GM12878 (cell line): ENCODE measurements at regions not wholly inside any gene's neighbourhood (a gene's known extent, or its start where the extent isn't known, plus 50 kb on each side); places are given as distances from the start of the nearest gene placed in this dataset.

Source experiments
- ATAC-seq: fragments of 200-7000 bp; cut with Tn5 transposase; 3 replicates; pipeline ENCODE4 v1.9.1; 2020; ENCODE audit warnings: mild to moderate bottlenecking, moderate library complexity
- BruUV-seq: library from RNA; stranded (reverse); fragments of 400-500 nt; replicated peaks from 2 replicates; lab custom pipeline; 2021; lab: Mats Ljungman, UMichigan
- CTCF ChIA-PET: fragments of 300-600 bp; sonication (Branson Sonifier 250); formaldehyde crosslinking; extraction: SDS; loops from one replicate; lab custom pipeline; 2021; ENCODE audit warnings: inconsistent platforms; lab: Yijun Ruan, JAX
- POLR2A ChIA-PET: fragments of 350-600 bp; formaldehyde crosslinking; extraction: SDS; loops from one replicate; lab custom pipeline; 2021; ENCODE audit warnings: inconsistent platforms; lab: Charles Lee
- RAD21 ChIA-PET: fragments of 300-600 bp; sonication (Branson Sonifier 250); formaldehyde crosslinking; loops from one replicate; lab custom pipeline; 2023; ENCODE audit warnings: antibody characterized with exemption; ENCODE audit not compliant: unreplicated experiment; lab: Charles Lee
- SMC1A ChIA-PET: fragments of 300-600 bp; sonication (Branson Sonifier 250); formaldehyde crosslinking; loops from one replicate; lab custom pipeline; 2023; ENCODE audit not compliant: unreplicated experiment, uncharacterized antibody; lab: Charles Lee
- DNase-seq: peaks from one replicate; pipeline ENCODE4 v3.0.0-alpha.2; 2011; ENCODE audit warnings: low read depth, low spot score
- FAIRE-seq: peaks from 3 replicates; lab custom pipeline; 2011; peaks lifted over from hg19 to GRCh38; lab: Jason Lieb, UNC
- H2AFZ ChIP-seq: 2 replicates; pipeline ENCODE4 v1.6.0; 2011; ENCODE audit warnings: low read depth, low read length, control low read depth; ENCODE audit not compliant: control insufficient read depth
- H3K27ac ChIP-seq: 2 replicates; pipeline ENCODE4 v1.5.1; 2011; ENCODE audit warnings: control low read depth; ENCODE audit not compliant: control insufficient read depth, insufficient read depth
- H3K27me3 ChIP-seq, 2 experiments: replicated peaks in 1 of 2; 2 replicates each; pipeline versions ENCODE4 v1.6.0 to v1.6.1; 2011; ENCODE audit warnings: low read length in 1 of 2; ENCODE audit not compliant: control insufficient read depth in 2 of 2, insufficient read depth in 2 of 2
- H3K36me3 ChIP-seq, 2 experiments: 2 replicates each; pipeline ENCODE4 v1.5.1; 2011; ENCODE audit warnings: low read length in 1 of 2; ENCODE audit not compliant: control insufficient read depth in 2 of 2, insufficient read depth in 2 of 2
- H3K4me1 ChIP-seq: 2 replicates; pipeline ENCODE4 v1.6.1; 2011; ENCODE audit warnings: mild to moderate bottlenecking, low read length, moderate library complexity, mixed read lengths; ENCODE audit not compliant: control insufficient read depth, insufficient read depth
- H3K4me2 ChIP-seq: 2 replicates; pipeline ENCODE4 v1.6.0; 2011; ENCODE audit warnings: control low read depth; ENCODE audit not compliant: control insufficient read depth, insufficient read depth
- H3K4me3 ChIP-seq: fragments of 200-600 bp; sonication (generic); 2 replicates; pipeline ENCODE4 v1.5.1; 2016
- H3K79me2 ChIP-seq: 2 replicates; pipeline ENCODE4 v1.6.0; 2011; ENCODE audit warnings: low read length; ENCODE audit not compliant: control insufficient read depth, insufficient read depth
- H3K9ac ChIP-seq: 2 replicates; pipeline ENCODE4 v1.8.0; 2011; ENCODE audit warnings: low read length, control low read depth, mixed read lengths; ENCODE audit not compliant: control insufficient read depth, insufficient read depth
- H3K9me3 ChIP-seq: replicated peaks from 3 replicates; pipeline ENCODE4 v1.5.1; 2011; ENCODE audit warnings: mild to moderate bottlenecking, low read length; ENCODE audit not compliant: control insufficient read depth, insufficient read depth
- H4K20me1 ChIP-seq: 2 replicates; pipeline ENCODE4 v1.6.0; 2011; ENCODE audit not compliant: control insufficient read depth, insufficient read depth
- CBX5 ChIP-seq: sonication (generic); IDR thresholded peaks from 2 replicates; pipeline ENCODE4 v1.6.1; 2016; ENCODE audit warnings: low read depth, moderate library complexity, mild to moderate bottlenecking, inconsistent platforms
- CHD2 ChIP-seq: IDR thresholded peaks from 2 replicates; pipeline ENCODE4 v1.6.1; 2011; ENCODE audit warnings: low read depth, low read length, improper control_type of control experiment, borderline replicate concordance
- ETV6 ChIP-seq, 2 experiments: fragments of 450-650 bp in 1 of 2; IDR thresholded peaks in 1 of 2; conservative IDR thresholded peaks in 1 of 2; 2 replicates each; pipeline ENCODE4 v1.6.1; 2014; ENCODE audit warnings: antibody characterized with exemption in 1 of 2, borderline replicate concordance in 1 of 2, low read depth in 1 of 2, mild to moderate bottlenecking in 1 of 2, moderate library complexity in 1 of 2
- HCFC1 ChIP-seq: fragments of 150-350 bp; IDR thresholded peaks from 2 replicates; pipeline ENCODE4 v1.6.1; 2014; ENCODE audit warnings: low read length
- IKZF1 ChIP-seq: fragments of 450-650 bp; conservative IDR thresholded peaks from 2 replicates; pipeline ENCODE4 v1.6.1; 2017; ENCODE audit warnings: antibody characterized with exemption, mild to moderate bottlenecking
- KLF5 ChIP-seq: fragments of 450-650 bp; IDR thresholded peaks from 2 replicates; pipeline ENCODE4 v1.6.1; 2014; ENCODE audit warnings: mild to moderate bottlenecking; ENCODE audit not compliant: partially characterized antibody
- MEF2A ChIP-seq: IDR thresholded peaks from 2 replicates; pipeline ENCODE4 v1.6.1; 2011; ENCODE audit warnings: low read depth, mild to moderate bottlenecking, low read length, moderate library complexity; ENCODE audit not compliant: insufficient read depth
- MEF2B ChIP-seq: fragments of 450-650 bp; IDR thresholded peaks from 2 replicates; pipeline ENCODE4 v1.6.1; 2018; ENCODE audit warnings: mild to moderate bottlenecking, moderate library complexity; ENCODE audit not compliant: partially characterized antibody, poor library complexity, severe bottlenecking
- RB1 ChIP-seq: fragments of 450-650 bp; formaldehyde crosslinking; IDR thresholded peaks from 2 replicates; pipeline ENCODE4 v1.6.1; 2017; ENCODE audit warnings: mild to moderate bottlenecking, borderline replicate concordance
- RCOR1 ChIP-seq: conservative IDR thresholded peaks from 2 replicates; pipeline ENCODE4 v1.6.1; 2012; ENCODE audit warnings: low read depth, low read length, improper control_type of control experiment
- RELA ChIP-seq: fragments of 450-650 bp; IDR thresholded peaks from 2 replicates; pipeline ENCODE4 v1.8.0; 2014; ENCODE audit warnings: borderline replicate concordance; ENCODE audit not compliant: partially characterized antibody
- ZNF622 ChIP-seq: fragments of 450-650 bp; IDR thresholded peaks from 2 replicates; pipeline ENCODE4 v1.6.1; 2017; ENCODE audit warnings: mild to moderate bottlenecking, inconsistent platforms
- ZSCAN29 ChIP-seq: fragments of 450-650 bp; IDR thresholded peaks from 2 replicates; pipeline ENCODE4 v1.6.1; 2017; ENCODE audit warnings: mild to moderate bottlenecking, moderate library complexity
- WGBS: methylation state at CpG from one replicate; pipeline ENCODE4 v1.1.6; 2016; ENCODE audit warnings: low lambda C conversion rate; ENCODE audit not compliant: insufficient replicate concordance, insufficient coverage; ENCODE audit errors: missing lambda C conversion rate; 5-methylcytosine and 5-hydroxymethylcytosine counted together
- in situ Hi-C: fragments of 300-500 bp; cut with MboI; formaldehyde crosslinking; loops from 9 replicates; pipeline ENCODE4 v1.14.3; 2018; ENCODE audit warnings: mixed read lengths
- intact Hi-C: fragments of 100-400 bp; cut with micrococcal nuclease; formaldehyde crosslinking; loops from one replicate; pipeline ENCODE4 v1.14.2; 2022; ENCODE audit not compliant: unreplicated experiment
- TF ChIP-seq, protein P1 (sequence below): IDR thresholded peaks from 2 replicates; pipeline ENCODE4 v1.6.1; 2011; ENCODE audit warnings: mild to moderate bottlenecking, low read depth, low read length, moderate library complexity; ENCODE audit not compliant: insufficient replicate concordance
- TF ChIP-seq, protein P2 (sequence below): fragments of 450-650 bp; conservative IDR thresholded peaks from 2 replicates; pipeline ENCODE4 v1.6.1; 2017; ENCODE audit warnings: mild to moderate bottlenecking, moderate library complexity

DNA sequence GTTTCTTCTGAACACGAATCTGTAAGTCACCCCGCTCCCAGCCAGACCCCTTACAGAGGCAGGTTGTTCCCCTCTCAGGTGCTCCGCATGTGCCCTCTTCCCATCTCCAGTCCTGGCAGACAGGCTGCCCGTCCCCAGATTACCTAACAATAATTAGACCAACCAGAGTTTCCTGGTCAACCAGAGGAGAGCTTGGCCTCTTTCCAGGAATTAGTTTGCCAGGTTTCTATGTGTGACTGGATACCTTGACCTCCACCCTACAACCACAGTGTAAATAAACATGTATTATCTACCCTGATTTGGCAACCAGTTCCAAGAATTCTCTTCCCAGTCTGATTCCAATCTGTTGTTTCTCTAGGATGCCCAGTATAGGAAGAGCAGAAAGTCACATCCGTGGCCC, 178.0 kb upstream of the UMPS start:
- Histone ChIP-seq H3K9ac (no peak overlapping the region), H2AFZ (no peak overlapping the region), H3K27me3 (no peaks in the 10 kb centered on the region), H3K4me3 (no peak overlapping the region), H4K20me1 (no peaks in the 10 kb centered on the region), H3K9me3 (no peaks in the 10 kb centered on the region), H3K4me2 (no peak overlapping the region), H3K36me3 (no peaks in the 10 kb centered on the region), H3K4me1 (no peaks in the 10 kb centered on the region), H3K79me2 (no peaks in the 10 kb centered on the region), H3K27ac (no peak overlapping the region)
- FAIRE-seq (no peak), ATAC-seq (no peak), DNase-seq (no peak)
- ChIA-PET CTCF (interaction anchor here (1.2 to 5.5 kb wide), 8 partner anchors 8 to 201 kb away, joined by 3 to 37 read pairs (median 6); no protein-coding TSS in a partner anchor), RAD21 (interaction anchor here (0.5 to 1.6 kb wide), 4 partner anchors 11 to 136 kb away, joined by 3 to 4 read pairs (median 3); no protein-coding TSS in a partner anchor), POLR2A (no interaction called here), SMC1A (interaction anchor here (2.7 kb wide), 1 partner anchor 201 kb away, joined by 7 read pairs; no protein-coding TSS in a partner anchor)
- intact Hi-C loops, result loop anchor here (10.0 kb wide), 1 partner anchor 477 kb away; no protein-coding TSS in a partner anchor
- TF ChIP-seq CBX5, result no peak
- no peak for TF ChIP-seq RB1
- no peak for TF ChIP-seq RCOR1
- no peak for TF ChIP-seq ETV6 (conservative IDR thresholded peaks at IDR 0.05 in 1 of 2, IDR thresholded peaks at IDR 0.05 in 1 of 2; ENCODE audit: borderline replicate concordance in 1 of 2, low read depth in 1 of 2)
- TF ChIP-seq, protein P1, sequence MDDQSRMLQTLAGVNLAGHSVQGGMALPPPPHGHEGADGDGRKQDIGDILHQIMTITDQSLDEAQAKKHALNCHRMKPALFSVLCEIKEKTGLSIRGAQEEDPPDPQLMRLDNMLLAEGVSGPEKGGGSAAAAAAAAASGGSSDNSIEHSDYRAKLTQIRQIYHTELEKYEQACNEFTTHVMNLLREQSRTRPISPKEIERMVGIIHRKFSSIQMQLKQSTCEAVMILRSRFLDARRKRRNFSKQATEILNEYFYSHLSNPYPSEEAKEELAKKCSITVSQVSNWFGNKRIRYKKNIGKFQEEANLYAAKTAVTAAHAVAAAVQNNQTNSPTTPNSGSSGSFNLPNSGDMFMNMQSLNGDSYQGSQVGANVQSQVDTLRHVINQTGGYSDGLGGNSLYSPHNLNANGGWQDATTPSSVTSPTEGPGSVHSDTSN, result no peak
- no peak for TF ChIP-seq MEF2A
- no peak for TF ChIP-seq ZNF622
- TF ChIP-seq IKZF1, result no peak
- TF ChIP-seq, protein P2, sequence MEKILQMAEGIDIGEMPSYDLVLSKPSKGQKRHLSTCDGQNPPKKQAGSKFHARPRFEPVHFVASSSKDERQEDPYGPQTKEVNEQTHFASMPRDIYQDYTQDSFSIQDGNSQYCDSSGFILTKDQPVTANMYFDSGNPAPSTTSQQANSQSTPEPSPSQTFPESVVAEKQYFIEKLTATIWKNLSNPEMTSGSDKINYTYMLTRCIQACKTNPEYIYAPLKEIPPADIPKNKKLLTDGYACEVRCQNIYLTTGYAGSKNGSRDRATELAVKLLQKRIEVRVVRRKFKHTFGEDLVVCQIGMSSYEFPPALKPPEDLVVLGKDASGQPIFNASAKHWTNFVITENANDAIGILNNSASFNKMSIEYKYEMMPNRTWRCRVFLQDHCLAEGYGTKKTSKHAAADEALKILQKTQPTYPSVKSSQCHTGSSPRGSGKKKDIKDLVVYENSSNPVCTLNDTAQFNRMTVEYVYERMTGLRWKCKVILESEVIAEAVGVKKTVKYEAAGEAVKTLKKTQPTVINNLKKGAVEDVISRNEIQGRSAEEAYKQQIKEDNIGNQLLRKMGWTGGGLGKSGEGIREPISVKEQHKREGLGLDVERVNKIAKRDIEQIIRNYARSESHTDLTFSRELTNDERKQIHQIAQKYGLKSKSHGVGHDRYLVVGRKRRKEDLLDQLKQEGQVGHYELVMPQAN, result no peak
- no peak for TF ChIP-seq KLF5
- TF ChIP-seq CHD2, result no peak
- TF ChIP-seq RELA, result no peak
- no peak for TF ChIP-seq MEF2B
- TF ChIP-seq HCFC1, result no peak
- TF ChIP-seq ZSCAN29, result no peak
- no TSS peak for BruUV-seq
- 42% methylated on average over 5 of the region's 5 CpGs for WGBS
- in situ Hi-C loops, result loop anchor here (5.0 kb wide), 1 partner anchor 205 kb away; no protein-coding TSS in a partner anchor
